ENCODE measurements at regions not wholly inside any gene's neighbourhood (a gene's known extent, or its start where the extent isn't known, plus 50 kb on each side); places are given as distances from the start of the nearest gene placed in this dataset.
"Not testable (repeated sequence)": the region's sequence is repeated elsewhere in the genome, so short reads cannot be mapped to it uniquely, and the experiment has no call there.

- H3K4me3 ChIP-seq; POLR2A ChIA-PET; DNase-seq (ENCODE audit: extremely low read depth in 1 of 4, low spot score in 3 of 4); H4K20me1 ChIP-seq (replicated peaks; ENCODE audit: control insufficient read depth, insufficient read depth, low read length); H3K4me2 ChIP-seq (ENCODE audit: insufficient read depth, low read length); H3K9me3 ChIP-seq (replicated peaks; ENCODE audit: control insufficient read depth, insufficient read depth, low read depth, low read length); H3K36me3 ChIP-seq (ENCODE audit: control insufficient read depth, insufficient read depth, low read length); intact Hi-C loops (cut with micrococcal nuclease); H3K4me1 ChIP-seq (replicated peaks in 1 of 2; ENCODE audit: control insufficient read depth in 2 of 2, insufficient read depth in 2 of 2, low read length in 2 of 2); H2AFZ ChIP-seq (ENCODE audit: low read depth, low read length); H3K9ac ChIP-seq (ENCODE audit: insufficient read depth in 1 of 2, low read depth in 2 of 2, low read length in 2 of 2); FAIRE-seq; H3K27ac ChIP-seq (ENCODE audit: extremely low read depth, low read depth, low read length); CTCF ChIA-PET (ENCODE audit: low intra/inter-chr PET ratio); BruUV-seq (replicated peaks); H3K27me3 ChIP-seq (ENCODE audit: control insufficient read depth in 2 of 2, insufficient read depth in 2 of 2, low read length in 2 of 2); H3K9me1 ChIP-seq (ENCODE audit: control insufficient read depth, insufficient read depth, low read length); H3K79me2 ChIP-seq (ENCODE audit: control insufficient read depth, insufficient read depth, low read length): not testable (repeated sequence)
- peak; percentile 74 for ATAC-seq
- in situ Hi-C loops (cut with MboI): loop anchor here (25.0 kb wide), 1 partner anchor 273 kb away; no protein-coding TSS in a partner anchor
Measured at GRCh38 chr1:146310579-146310978, 81.8 kb upstream of the NOTCH2NLA start.

- H3K79me2 ChIP-seq (ENCODE audit: control insufficient read depth, insufficient read depth, low read length); CTCF ChIA-PET (ENCODE audit: low intra/inter-chr PET ratio); FAIRE-seq; ATAC-seq; H3K4me2 ChIP-seq (ENCODE audit: insufficient read depth, low read length); BruUV-seq (replicated peaks); POLR2A ChIA-PET; H3K9me1 ChIP-seq (ENCODE audit: control insufficient read depth, insufficient read depth, low read length); intact Hi-C loops (cut with micrococcal nuclease); DNase-seq (ENCODE audit: extremely low read depth in 1 of 4, low spot score in 3 of 4); H3K4me3 ChIP-seq; H3K9ac ChIP-seq (ENCODE audit: insufficient read depth in 1 of 2, low read depth in 2 of 2, low read length in 2 of 2); H3K36me3 ChIP-seq (ENCODE audit: control insufficient read depth, insufficient read depth, low read length); H4K20me1 ChIP-seq (replicated peaks; ENCODE audit: control insufficient read depth, insufficient read depth, low read length); H2AFZ ChIP-seq (ENCODE audit: low read depth, low read length); H3K27me3 ChIP-seq (ENCODE audit: control insufficient read depth in 2 of 2, insufficient read depth in 2 of 2, low read length in 2 of 2); H3K27ac ChIP-seq (ENCODE audit: extremely low read depth, low read depth, low read length); H3K4me1 ChIP-seq (replicated peaks in 1 of 2; ENCODE audit: control insufficient read depth in 2 of 2, insufficient read depth in 2 of 2, low read length in 2 of 2); H3K9me3 ChIP-seq (replicated peaks; ENCODE audit: control insufficient read depth, insufficient read depth, low read depth, low read length): not testable (repeated sequence)
- in situ Hi-C loops (cut with MboI): loop anchor here (25.0 kb wide), 1 partner anchor 272 kb away; no protein-coding TSS in a partner anchor
- WGBS (ENCODE audit: insufficient coverage, low coverage, missing lambda C conversion rate): no CpG with 5 or more reads among the region's 1 CpG
Measured at GRCh38 chr1:146309427-146309826, 80.6 kb upstream of the NOTCH2NLA start.

- H3K36me3 ChIP-seq (ENCODE audit: control insufficient read depth, insufficient read depth, low read length); BruUV-seq (replicated peaks); POLR2A ChIA-PET; H3K9me1 ChIP-seq (ENCODE audit: control insufficient read depth, insufficient read depth, low read length); H3K4me1 ChIP-seq (replicated peaks in 1 of 2; ENCODE audit: control insufficient read depth in 2 of 2, insufficient read depth in 2 of 2, low read length in 2 of 2); H3K4me2 ChIP-seq (ENCODE audit: insufficient read depth, low read length); H3K9ac ChIP-seq (ENCODE audit: insufficient read depth in 1 of 2, low read depth in 2 of 2, low read length in 2 of 2); H4K20me1 ChIP-seq (replicated peaks; ENCODE audit: control insufficient read depth, insufficient read depth, low read length); H3K27ac ChIP-seq (ENCODE audit: extremely low read depth, low read depth, low read length); H2AFZ ChIP-seq (ENCODE audit: low read depth, low read length); H3K79me2 ChIP-seq (ENCODE audit: control insufficient read depth, insufficient read depth, low read length); FAIRE-seq; intact Hi-C loops (cut with micrococcal nuclease); H3K9me3 ChIP-seq (replicated peaks; ENCODE audit: control insufficient read depth, insufficient read depth, low read depth, low read length); H3K27me3 ChIP-seq (ENCODE audit: control insufficient read depth in 2 of 2, insufficient read depth in 2 of 2, low read length in 2 of 2); H3K4me3 ChIP-seq; DNase-seq (ENCODE audit: extremely low read depth in 1 of 4, low spot score in 3 of 4); ATAC-seq; CTCF ChIA-PET (ENCODE audit: low intra/inter-chr PET ratio): not testable (repeated sequence)
- 13% methylated on average over 1 of the region's 1 CpG for WGBS (ENCODE audit: insufficient coverage, low coverage, missing lambda C conversion rate)
- in situ Hi-C loops (cut with MboI): loop anchor here (25.0 kb wide), 1 partner anchor 272 kb away; no protein-coding TSS in a partner anchor
Measured at GRCh38 chr1:146308892-146309291, 80.1 kb upstream of the NOTCH2NLA start.

- H3K27ac ChIP-seq (ENCODE audit: extremely low read depth, low read depth, low read length); POLR2A ChIA-PET: not testable (repeated sequence)
Measured at GRCh38 chr1:146308152-146308551, 79.3 kb upstream of the NOTCH2NLA start.

More at GRCh38 chr1:146308152-146308551, 79.3 kb upstream of the NOTCH2NLA start:
- CTCF ChIA-PET (ENCODE audit: low intra/inter-chr PET ratio); ATAC-seq; H3K79me2 ChIP-seq (ENCODE audit: control insufficient read depth, insufficient read depth, low read length); H3K27me3 ChIP-seq (ENCODE audit: control insufficient read depth in 2 of 2, insufficient read depth in 2 of 2, low read length in 2 of 2); intact Hi-C loops (cut with micrococcal nuclease); BruUV-seq (replicated peaks); H3K4me3 ChIP-seq; H3K4me1 ChIP-seq (replicated peaks in 1 of 2; ENCODE audit: control insufficient read depth in 2 of 2, insufficient read depth in 2 of 2, low read length in 2 of 2); H3K9ac ChIP-seq (ENCODE audit: insufficient read depth in 1 of 2, low read depth in 2 of 2, low read length in 2 of 2); DNase-seq (ENCODE audit: extremely low read depth in 1 of 4, low spot score in 3 of 4); H3K9me3 ChIP-seq (replicated peaks; ENCODE audit: control insufficient read depth, insufficient read depth, low read depth, low read length); H3K4me2 ChIP-seq (ENCODE audit: insufficient read depth, low read length); H2AFZ ChIP-seq (ENCODE audit: low read depth, low read length); H4K20me1 ChIP-seq (replicated peaks; ENCODE audit: control insufficient read depth, insufficient read depth, low read length); H3K9me1 ChIP-seq (ENCODE audit: control insufficient read depth, insufficient read depth, low read length); FAIRE-seq; H3K36me3 ChIP-seq (ENCODE audit: control insufficient read depth, insufficient read depth, low read length): not testable (repeated sequence)
- WGBS (ENCODE audit: insufficient coverage, low coverage, missing lambda C conversion rate): 14% methylated on average over 1 of the region's 5 CpGs
- in situ Hi-C loops (cut with MboI): loop anchor here (25.0 kb wide), 1 partner anchor 271 kb away; no protein-coding TSS in a partner anchor

Data from K562 (cell line).